Calu3 (cell line): ENCODE measurements at regions not wholly inside any gene's neighbourhood (a gene's known extent, or its start where the extent isn't known, plus 50 kb on each side); places are given as distances from the start of the nearest gene placed in this dataset.

Experiments used
- BruUV-seq: library from RNA; stranded (reverse); fragments of 400-500 nt; replicated peaks from 2 replicates; lab custom pipeline; 2021; lab: Mats Ljungman, UMichigan
- CTCF ChIA-PET: fragments of 300-600 bp; sonication (Branson Sonifier 250); formaldehyde crosslinking; loops from one replicate; lab custom pipeline; 2022; ENCODE audit warnings: antibody characterized with exemption; lab: Charles Lee
- DNase-seq: peaks from one replicate; pipeline ENCODE4 v3.0.0; 2022
- H3K27ac Mint-ChIP-seq: one replicate; pipeline ENCODE4 v1.8.0; 2022; ENCODE audit warnings: mixed read lengths; ENCODE audit not compliant: unreplicated experiment
- H3K27me3 Mint-ChIP-seq: one replicate; pipeline ENCODE4 v1.8.0; 2022; ENCODE audit warnings: mixed read lengths; ENCODE audit not compliant: unreplicated experiment
- H3K36me3 Mint-ChIP-seq: one replicate; pipeline ENCODE4 v1.8.0; 2022; ENCODE audit warnings: mild to moderate bottlenecking, moderate library complexity, mixed read lengths; ENCODE audit not compliant: insufficient read depth, unreplicated experiment
- H3K4me1 Mint-ChIP-seq: one replicate; pipeline ENCODE4 v1.8.0; 2022; ENCODE audit warnings: mild to moderate bottlenecking, low read depth, mixed read lengths; ENCODE audit not compliant: unreplicated experiment
- H3K4me3 Mint-ChIP-seq: one replicate; pipeline ENCODE4 v1.8.0; 2022; ENCODE audit warnings: mild to moderate bottlenecking, low read depth, moderate library complexity, mixed read lengths; ENCODE audit not compliant: unreplicated experiment
- H3K9me3 Mint-ChIP-seq: one replicate; pipeline ENCODE4 v1.8.0; 2022; ENCODE audit warnings: low read depth, mixed read lengths; ENCODE audit not compliant: unreplicated experiment
- CTCF ChIP-seq: fragments of 200-600 bp; IDR thresholded peaks from one replicate; pipeline ENCODE4 v1.8.0; 2022; ENCODE audit warnings: antibody characterized with exemption; ENCODE audit not compliant: unreplicated experiment
- intact Hi-C: fragments of 100-400 bp; cut with micrococcal nuclease; formaldehyde crosslinking; loops from one replicate; pipeline ENCODE4 v1.10.0; 2022; ENCODE audit not compliant: unreplicated experiment

DNA sequence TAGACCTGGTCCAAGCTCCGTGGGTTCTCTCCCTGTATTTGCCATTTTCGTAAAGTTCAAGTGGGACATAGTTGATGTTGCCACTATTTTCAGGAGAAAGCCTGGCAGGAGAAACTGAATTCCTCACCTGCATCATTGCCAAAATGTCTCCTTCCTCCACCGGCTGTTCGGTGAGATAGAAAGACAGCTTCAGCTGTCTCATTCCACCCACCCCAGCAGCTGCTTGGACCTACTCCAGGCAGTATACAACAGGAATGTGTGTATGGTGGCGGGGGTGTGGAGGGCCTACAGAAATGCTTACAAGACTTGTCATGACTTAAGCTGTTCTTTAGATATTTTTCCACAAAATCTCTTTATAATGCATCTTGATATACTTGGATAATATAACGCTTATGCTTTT, 132.7 kb upstream of the RAP2B start:
- CTCF ChIA-PET, result interaction anchor here (0.5 to 1.2 kb wide), 3 partner anchors 12 to 132 kb away, joined by 3 read pairs; no protein-coding TSS in a partner anchor
- TF ChIP-seq CTCF, result no peak
- no peak for DNase-seq
- no peak overlapping the region for H3K4me3 Mint-ChIP-seq
- no peaks in the 10 kb centered on the region for H3K4me1 Mint-ChIP-seq
- no peaks in the 10 kb centered on the region for H3K36me3 Mint-ChIP-seq
- no peak overlapping the region for H3K27ac Mint-ChIP-seq
- no TSS peak for BruUV-seq
- intact Hi-C loops, result loop anchor here (5.0 kb wide), 2 partner anchors 473 to 943 kb away; no protein-coding TSS in a partner anchor
- no peaks in the 10 kb centered on the region for H3K27me3 Mint-ChIP-seq
- no peaks in the 10 kb centered on the region for H3K9me3 Mint-ChIP-seq

DNA sequence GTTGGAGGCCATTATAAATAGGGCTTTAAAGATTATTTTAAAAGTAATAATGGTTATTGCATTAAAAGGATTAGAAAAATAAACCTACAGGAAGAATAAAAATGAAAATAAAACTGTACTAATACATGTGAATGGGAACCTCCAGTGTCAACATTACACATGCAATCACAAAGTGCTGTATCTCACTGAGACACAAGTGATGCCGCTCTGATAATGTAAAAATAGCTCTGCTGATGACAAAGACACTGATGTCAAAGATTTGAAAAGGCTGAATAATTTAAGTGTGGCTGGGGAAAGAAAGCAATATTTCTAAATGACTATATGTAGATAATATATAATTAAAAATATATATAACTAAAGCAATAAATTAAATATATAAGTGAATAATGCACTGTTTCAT, 129.1 kb upstream of the RAP2B start:
- Mint-ChIP-seq H3K4me3 (no peak overlapping the region), H3K27me3 (no peaks in the 10 kb centered on the region), H3K4me1 (no peaks in the 10 kb centered on the region), H3K27ac (no peak overlapping the region), H3K36me3 (no peaks in the 10 kb centered on the region), H3K9me3 (no peaks in the 10 kb centered on the region)
- no TSS peak for BruUV-seq
- intact Hi-C loops, result no loop called here
- CTCF ChIA-PET, result interaction anchor here (0.6 kb wide), 1 partner anchor 100 kb away, joined by 4 read pairs; no protein-coding TSS in a partner anchor
- TF ChIP-seq CTCF, result no peak
- no peak for DNase-seq

GRCh38 chr3:153036846-153037245, 125.2 kb upstream of the RAP2B start:
- DNase-seq, result no peak
- peaks cover 9% of the 10 kb centered on the region for H3K36me3 Mint-ChIP-seq
- H3K4me3 Mint-ChIP-seq, result no peak overlapping the region
- no peak for TF ChIP-seq CTCF
- no peaks in the 10 kb centered on the region for H3K27me3 Mint-ChIP-seq
- no TSS peak for BruUV-seq
- peaks cover 23% of the 10 kb centered on the region for H3K4me1 Mint-ChIP-seq
- H3K9me3 Mint-ChIP-seq, result no peaks in the 10 kb centered on the region
- intact Hi-C loops, result no loop called here
- CTCF ChIA-PET, result interaction anchor here (0.5 to 0.7 kb wide), 2 partner anchors 113 to 927 kb away, joined by 3 to 4 read pairs; no protein-coding TSS in a partner anchor
- peak overlapping the region; percentile 5 for H3K27ac Mint-ChIP-seq

DNA sequence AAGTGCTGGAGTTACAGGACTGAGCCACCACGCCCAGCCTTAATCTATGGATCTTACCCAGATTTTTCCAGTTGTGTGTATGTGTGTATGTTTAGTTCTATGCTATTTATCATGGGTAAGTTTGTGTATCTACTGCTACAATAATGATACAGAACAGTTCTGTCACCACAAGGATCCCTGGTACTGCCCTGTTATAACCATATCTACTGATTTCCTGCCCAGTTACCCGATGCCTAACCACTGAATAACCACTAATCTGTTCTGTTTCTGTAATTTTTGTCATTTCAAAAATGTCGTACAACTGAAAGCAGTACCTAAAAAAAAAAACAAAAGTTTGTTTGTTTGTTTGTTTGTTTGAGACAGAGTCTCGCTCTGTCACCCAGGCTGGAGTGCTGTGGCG, 123.7 kb upstream of the RAP2B start:
- peak overlapping the region; percentile 58 for H3K27ac Mint-ChIP-seq
- no peaks in the 10 kb centered on the region for H3K9me3 Mint-ChIP-seq
- TF ChIP-seq CTCF, result no peak
- H3K36me3 Mint-ChIP-seq, result peaks cover 17% of the 10 kb centered on the region
- DNase-seq, result no peak
- H3K4me3 Mint-ChIP-seq, result no peak overlapping the region
- no peaks in the 10 kb centered on the region for H3K27me3 Mint-ChIP-seq
- H3K4me1 Mint-ChIP-seq, result peaks cover 38% of the 10 kb centered on the region
- intact Hi-C loops, result no loop called here
- CTCF ChIA-PET, result no interaction called here
- BruUV-seq, result no TSS peak
